GM19238 (cell line): ENCODE measurements at regions not wholly inside any gene's neighbourhood (a gene's known extent, or its start where the extent isn't known, plus 50 kb on each side); places are given as distances from the start of the nearest gene placed in this dataset.

Experiments used
- DNase-seq: peaks from one replicate; pipeline ENCODE4 v3.0.0; 2011; ENCODE audit warnings: low spot score; ENCODE audit not compliant: insufficient read length

- DNase-seq: no peak
Observed at GRCh38 chr2:217626926-217627325, 375.9 kb downstream of the TNS1 start.

- no peak for DNase-seq
Observed at GRCh38 chr2:217625557-217626169, 377.1 kb downstream of the TNS1 start.

- no peak for DNase-seq
Observed at GRCh38 chr2:217623281-217623912, 379.4 kb downstream of the TNS1 start.

DNA sequence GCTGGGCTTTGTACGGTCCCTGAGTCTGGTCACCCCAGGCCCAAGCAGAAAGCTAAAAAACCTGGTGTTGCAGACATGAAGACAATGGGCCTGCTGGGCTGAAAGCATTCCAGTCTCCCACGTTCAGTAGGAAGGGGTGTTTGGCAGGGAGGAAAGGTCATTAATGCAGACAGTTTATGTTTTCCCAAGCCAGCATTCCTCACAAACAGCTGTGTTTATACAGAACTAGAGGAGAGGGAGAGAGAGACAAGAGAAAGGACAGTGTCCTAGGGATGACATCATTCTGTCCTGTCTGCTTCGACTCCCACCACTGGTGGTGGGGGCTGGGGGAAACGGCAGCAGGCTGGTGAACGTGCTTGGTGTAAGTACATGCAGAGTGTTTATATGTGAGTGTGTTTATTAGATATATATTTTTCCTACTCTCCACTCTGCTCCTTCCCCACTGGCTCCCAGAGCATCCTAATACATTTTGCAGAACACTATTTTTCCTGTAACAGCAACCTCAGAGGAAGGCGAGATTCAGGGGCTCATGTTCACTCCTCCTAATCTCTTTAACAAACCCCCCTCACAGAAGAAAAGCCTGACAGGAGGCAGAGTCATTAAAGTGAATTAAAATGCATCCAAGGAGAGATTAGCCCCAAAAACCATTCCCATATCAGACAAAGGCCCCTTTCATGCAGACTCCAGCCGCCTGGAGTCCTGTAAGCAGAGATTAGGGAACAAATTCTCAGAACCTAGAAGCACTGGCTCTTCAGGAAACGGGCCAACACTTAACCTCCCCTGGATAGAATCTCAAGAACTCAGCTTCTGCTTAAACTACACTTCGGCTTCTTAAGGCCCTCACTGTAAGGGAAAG lies 380.4 kb downstream of the TNS1 start:
- DNase-seq: no peak

DNA sequence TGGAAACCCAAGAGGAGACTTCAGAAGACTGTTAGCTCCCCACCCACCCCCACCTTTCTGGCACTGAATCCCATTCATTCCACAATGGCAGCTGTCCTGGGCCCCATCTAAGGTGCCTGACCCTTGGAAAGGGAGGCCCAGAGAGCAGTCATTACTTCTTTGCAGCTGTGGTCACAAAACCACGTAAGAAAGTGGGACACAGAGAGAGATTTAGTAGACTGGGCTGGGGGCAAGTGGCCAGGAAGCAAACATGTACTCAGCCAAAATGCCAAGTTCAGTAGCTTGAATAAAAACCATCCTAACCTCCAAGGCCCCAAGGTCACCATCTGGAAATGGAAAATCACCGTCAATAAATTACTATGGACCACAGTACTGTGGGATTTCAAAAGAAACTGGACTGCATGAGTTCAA lies 381.4 kb downstream of the TNS1 start:
- no peak for DNase-seq

- no peak for DNase-seq
Observed at GRCh38 chr2:217618744-217619143, 384.1 kb downstream of the TNS1 start.

DNA sequence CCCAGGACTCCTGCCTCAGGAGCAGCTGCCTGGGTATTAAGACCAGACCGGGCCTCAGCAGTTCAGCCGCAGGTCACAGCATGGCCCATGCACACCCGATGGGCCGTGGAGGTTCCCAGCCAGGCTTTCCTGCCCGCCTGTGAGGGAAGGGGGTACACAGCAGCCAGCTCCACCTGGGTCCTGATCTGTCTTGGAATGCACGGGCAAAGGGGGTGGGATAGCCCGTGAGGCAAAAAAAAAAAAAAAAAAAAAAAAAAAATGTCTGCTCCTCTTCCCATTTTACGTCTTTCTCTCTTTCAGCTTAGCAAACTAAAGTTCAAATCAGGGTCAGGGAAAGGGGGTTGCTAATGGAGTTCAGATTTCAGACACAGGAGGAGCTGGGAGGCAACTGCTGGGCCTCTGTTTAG lies 385.2 kb downstream of the TNS1 start:
- no peak for DNase-seq

DNA sequence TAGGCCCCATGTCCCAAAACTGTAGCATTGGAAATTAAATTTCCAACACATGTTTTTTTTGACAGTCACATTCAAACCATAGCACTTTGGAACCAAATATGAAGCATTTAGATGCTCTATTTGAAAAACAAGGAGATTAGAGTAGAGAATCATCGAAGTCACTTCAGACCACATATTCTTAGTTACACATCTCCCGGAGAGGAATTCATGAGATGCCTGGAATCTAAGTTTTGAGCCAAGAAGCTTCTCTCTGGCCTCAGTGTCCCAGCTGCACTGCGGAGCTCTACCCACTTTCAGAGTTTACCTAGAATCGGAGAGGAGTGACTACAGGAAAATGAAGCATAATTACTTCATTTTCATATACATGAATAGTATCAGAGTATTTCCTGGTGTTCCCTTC lies 385.9 kb downstream of the TNS1 start:
- DNase-seq: no peak

DNA sequence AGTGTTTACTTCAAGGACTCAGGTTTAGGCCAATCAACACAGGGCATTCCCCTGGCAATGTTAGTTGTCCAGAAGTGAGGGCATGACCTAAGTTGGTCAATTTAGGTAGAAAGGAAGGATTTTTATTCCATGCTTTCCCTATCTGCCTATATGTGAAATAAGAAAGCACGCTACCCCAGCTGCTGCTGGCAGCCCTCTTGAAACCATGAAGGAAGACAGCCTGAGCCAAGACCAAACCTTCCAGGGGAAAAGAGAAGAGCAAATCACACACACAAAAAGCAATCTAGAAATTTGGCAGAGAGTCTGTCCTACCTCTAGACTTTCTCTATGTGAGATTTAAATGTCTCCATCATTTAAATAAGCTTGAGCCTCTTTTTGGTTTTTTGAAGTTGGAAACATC lies 387.6 kb downstream of the TNS1 start:
- DNase-seq: no peak

DNA sequence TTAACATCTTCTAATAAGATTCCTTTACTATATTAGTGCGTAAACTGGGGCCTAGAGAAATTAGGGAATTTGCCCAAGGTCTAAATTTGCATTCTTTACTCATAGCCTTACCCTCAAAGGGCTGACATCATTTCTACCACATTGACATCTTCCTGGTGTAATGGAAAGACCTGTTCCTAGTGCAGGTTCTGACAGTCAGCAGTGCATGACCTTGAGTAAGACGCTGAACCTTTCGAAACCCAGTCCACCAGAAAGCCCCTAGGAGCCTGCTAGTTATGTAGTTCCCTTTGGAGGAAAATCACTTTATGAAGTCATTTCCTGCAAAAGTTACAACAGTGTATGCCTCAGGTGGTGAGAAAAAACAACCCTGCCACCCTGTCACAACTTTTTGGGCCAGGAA lies 388.3 kb downstream of the TNS1 start:
- no peak for DNase-seq

DNA sequence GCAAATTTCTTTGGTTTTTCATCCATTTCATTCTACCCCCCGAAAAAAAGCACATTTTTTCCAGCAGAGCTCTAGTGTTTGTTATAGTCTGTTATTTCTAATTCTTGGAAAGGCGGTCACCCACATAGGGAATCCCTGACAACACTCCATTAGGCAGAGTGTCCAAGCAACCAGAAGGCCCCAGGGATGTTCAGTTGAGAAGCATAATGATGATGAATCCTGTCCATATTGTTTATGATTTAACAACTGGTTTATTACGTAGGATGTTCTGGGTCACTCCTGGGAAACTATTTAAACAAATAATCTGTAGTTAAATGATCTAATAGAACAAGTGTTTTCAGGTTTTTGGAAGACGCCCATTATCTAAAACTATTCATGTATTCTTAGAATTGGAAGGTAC lies 388.7 kb downstream of the TNS1 start:
- no peak for DNase-seq

- DNase-seq: no peak
Observed at GRCh38 chr2:217612920-217613319, 389.9 kb downstream of the TNS1 start.

DNA sequence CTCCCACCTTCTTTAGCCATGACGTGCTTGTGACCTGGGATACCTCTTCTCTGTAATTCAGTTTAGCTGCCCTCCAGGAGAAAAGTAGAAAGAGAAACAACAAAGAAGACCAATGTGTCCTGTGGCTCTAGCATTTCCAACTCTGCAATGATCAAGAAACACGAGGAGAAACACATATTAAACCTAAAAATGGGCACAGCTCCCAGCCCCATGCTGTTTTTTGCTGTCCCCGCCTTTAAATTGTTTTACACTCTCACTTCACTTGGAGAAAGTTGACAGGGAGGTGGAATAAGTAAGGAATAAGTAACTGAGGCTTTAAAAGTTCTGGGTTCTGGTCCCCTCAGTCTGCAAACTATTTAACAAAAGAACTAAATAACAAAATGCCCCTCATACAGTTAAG lies 390.6 kb downstream of the TNS1 start:
- DNase-seq: no peak

DNA sequence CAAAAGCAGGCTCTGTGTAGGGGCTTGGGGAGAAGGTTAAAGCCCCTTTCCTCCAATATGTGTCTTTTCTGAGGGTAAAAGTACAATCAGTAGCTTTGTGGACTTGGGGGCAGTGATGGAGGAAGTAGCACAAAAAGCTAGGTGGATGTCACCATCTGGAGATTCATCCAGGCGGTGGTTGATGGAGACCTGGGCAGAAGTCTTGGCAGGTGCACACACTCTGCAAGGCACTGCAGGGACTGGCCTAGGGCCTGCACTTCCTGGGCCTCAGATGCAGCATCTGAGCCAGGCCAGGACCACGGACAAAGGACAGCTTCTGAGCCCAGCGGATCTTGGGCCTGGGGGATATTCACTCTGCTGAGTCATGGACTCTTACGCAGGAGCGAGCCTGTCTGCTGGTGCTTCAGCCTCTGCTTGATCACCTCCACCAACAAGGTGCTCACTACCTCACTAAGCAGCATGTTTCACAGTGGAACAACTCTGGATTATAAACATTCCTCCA lies 391.1 kb downstream of the TNS1 start:
- DNase-seq: no peak

GRCh38 chr2:217611056-217611455 lies 391.7 kb downstream of the TNS1 start:
- no peak for DNase-seq

DNA sequence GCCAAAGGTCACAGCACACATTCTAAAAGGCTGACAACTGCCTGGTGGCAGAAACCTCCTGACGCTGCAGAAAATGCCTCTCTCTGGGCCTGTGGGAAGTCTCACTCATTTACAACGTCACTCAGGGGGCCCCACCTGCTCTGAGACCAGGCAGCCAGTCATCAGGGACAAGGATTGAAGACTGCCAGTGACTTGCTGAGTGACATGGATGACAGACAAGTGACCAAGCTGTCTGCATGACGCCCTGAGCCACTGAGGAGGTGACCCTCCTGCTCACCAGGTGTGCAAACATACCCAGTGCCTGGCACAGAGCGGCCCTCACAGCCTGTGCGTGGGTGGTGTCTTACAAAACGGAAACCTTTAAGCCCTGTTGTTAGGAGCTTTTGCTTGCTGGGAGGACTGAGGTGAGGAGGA lies 392.4 kb downstream of the TNS1 start:
- no peak for DNase-seq

GRCh38 chr2:217609952-217610351 lies 392.8 kb downstream of the TNS1 start:
- no peak for DNase-seq

- DNase-seq: no peak
Observed at GRCh38 chr2:217606296-217606695, 396.5 kb downstream of the TNS1 start.

GRCh38 chr2:217604527-217605194 lies 398.1 kb downstream of the TNS1 start:
- DNase-seq: no peak

GRCh38 chr2:217601601-217602000 lies 401.2 kb downstream of the TNS1 start:
- no peak for DNase-seq

DNA sequence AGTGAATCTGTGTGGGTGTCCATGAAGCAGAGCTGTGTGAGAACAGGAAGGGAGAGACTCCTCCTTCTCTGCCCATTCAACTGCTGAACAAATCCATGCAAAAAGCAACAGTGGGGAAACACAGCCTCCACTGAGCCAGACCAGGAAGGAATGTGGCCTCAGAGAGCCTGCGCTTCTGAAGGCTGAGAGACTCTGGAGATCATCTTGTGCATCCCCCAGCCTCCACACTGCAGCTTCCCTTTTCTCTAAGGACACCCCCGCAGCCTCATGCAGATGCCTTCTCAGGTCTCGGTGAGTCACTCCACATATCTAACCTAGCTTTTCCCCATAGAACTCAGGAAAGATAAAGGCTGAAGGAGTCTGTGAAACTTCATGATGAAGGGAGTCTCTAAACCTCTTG lies 402.9 kb downstream of the TNS1 start:
- no peak for DNase-seq

DNA sequence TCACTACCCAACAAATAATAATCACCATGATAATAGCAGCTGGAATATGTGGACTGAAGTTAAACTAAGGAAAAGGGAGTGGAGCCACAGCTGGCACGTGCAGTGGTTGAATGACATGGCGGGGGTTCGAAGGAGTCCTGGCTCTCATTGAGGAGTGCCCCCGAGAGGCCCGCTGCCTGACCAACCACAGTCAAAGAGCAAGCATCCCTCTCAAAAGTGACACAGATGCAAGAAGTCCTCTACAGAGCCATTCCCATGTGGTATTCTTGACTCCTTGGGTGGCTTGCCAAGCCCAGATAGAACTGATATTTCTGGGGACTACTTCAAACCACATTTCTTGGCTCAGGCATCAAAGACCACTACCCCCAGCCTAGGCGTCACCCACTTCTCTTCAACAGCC lies 405.1 kb downstream of the TNS1 start:
- DNase-seq: no peak
